ENCODE measurements at regions not wholly inside any gene's neighbourhood (a gene's known extent, or its start where the extent isn't known, plus 50 kb on each side); places are given as distances from the start of the nearest gene placed in this dataset.

DNA sequence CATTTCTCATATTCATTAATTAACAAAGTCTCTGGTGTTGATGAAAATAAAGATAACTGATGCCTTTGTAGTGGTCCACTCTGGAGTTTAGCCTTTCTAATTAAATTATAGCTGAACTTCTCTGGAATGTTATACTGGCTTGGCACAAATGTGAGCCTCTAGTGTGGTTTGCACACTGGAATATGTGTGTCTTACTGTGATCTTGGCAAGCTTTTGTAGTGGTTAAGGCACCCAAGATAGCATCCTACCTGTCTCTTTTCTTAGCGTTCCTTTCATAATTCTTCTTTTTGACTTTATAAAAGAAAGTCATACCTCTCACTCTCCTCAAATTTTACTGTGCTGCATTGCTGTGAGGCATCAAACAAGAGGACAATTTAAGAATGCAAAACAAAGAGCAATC is 107.4 kb downstream of the UTRN start:
- CTCF ChIA-PET (ENCODE audit: low intra/inter-chr PET ratio, low total read pairs) = no interaction called here
- H3K36me3 ChIP-seq (replicated peaks in 1 of 2; ENCODE audit: control insufficient read depth in 1 of 2, insufficient read depth in 2 of 2, low read length in 2 of 2) = peaks cover 10 to 21% of the 10 kb centered on the region in 2 experiments; a peak in 3 of 5 replicates
- intact Hi-C loops (cut with micrococcal nuclease; ENCODE audit: unreplicated experiment) (no loop called here), in situ Hi-C loops (cut with HindIII; ENCODE audit: extremely low pct_ligation_motif_present, low pct_unique_long_range_greater_than_20kb) (no loop called here)
- H3K79me2 ChIP-seq (ENCODE audit: insufficient read depth, low read length) = peaks cover 88% of the 10 kb centered on the region
- H2AFZ ChIP-seq (ENCODE audit: low read length) = no peak overlapping the region
- POLR2A ChIA-PET = no interaction called here
- peaks cover 71% of the 10 kb centered on the region for H4K20me1 ChIP-seq (ENCODE audit: insufficient read depth, low read length)
- peaks cover 11% of the 10 kb centered on the region; the same call in 1 of the 2 replicates for H3K9me3 ChIP-seq (ENCODE audit: low read length)
- no peak overlapping the region for H3K9ac ChIP-seq (ENCODE audit: insufficient read depth, low read depth, low read length)
- no peak overlapping the region for H3K4me2 ChIP-seq (ENCODE audit: low read depth, low read length)
- H3K27ac ChIP-seq (ENCODE audit: extremely low read length, insufficient read depth, low read length) = no peak overlapping the region
- DNase-seq (ENCODE audit: low spot score) (no peak), ATAC-seq (no peak), FAIRE-seq (no peak)
- no peaks in the 10 kb centered on the region for H3K27me3 ChIP-seq (ENCODE audit: control insufficient read depth in 1 of 2, insufficient read depth in 2 of 2, low read length in 2 of 2)
- TF ChIP-seq RNF219 (CRISPR knock-in tag; IDR thresholded peaks at IDR 0.05) (no peak), LBX2 (CRISPR knock-in tag; IDR thresholded peaks at IDR 0.05; ENCODE audit: borderline replicate concordance) (no peak), SRSF1 (optimal IDR thresholded peaks at IDR 0.05; ENCODE audit: low read depth, low read length) (no peak), GFI1 (CRISPR knock-in tag; IDR thresholded peaks at IDR 0.05; ENCODE audit: borderline replicate concordance) (no peak), SNAPC2 (CRISPR knock-in tag; IDR thresholded peaks at IDR 0.05) (no peak), FOXM1 (CRISPR knock-in tag; IDR thresholded peaks at IDR 0.05) (no peak)
- no TSS peak for BruUV-seq (replicated peaks)
- H3K4me1 ChIP-seq (ENCODE audit: insufficient read depth, low read length) = peaks cover 4% of the 10 kb centered on the region; the same call in 1 of the 2 replicates
- no peak overlapping the region for H3K4me3 ChIP-seq (replicated peaks in 1 of 3; ENCODE audit: insufficient read depth in 1 of 3, low read depth in 2 of 3, low read length in 3 of 3)
- 98% methylated on average over 1 of the region's 1 CpG for WGBS (ENCODE audit: low lambda C conversion rate)

DNA sequence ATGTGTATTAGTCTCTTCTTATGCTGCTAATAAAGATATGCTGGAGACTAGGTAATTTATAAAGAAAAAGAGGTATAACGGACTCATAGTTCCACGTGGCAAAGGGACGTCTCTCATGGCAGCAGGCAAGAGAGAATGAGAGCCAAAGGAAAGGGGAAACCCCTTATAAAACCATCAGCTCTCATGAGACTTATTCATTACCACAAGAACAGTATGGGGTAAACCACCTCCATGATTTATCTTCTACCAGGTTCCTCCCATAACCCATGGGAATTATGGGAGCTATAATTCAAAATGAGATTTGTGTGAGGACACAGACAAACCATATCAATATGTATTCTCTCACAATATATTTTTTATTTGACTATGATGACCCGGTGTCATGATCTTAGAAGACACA is 109.1 kb downstream of the UTRN start:
- Histone ChIP-seq H3K4me1 (ENCODE audit: insufficient read depth, low read length) (peaks cover 4% of the 10 kb centered on the region; the same call in 1 of the 2 replicates), H2AFZ (ENCODE audit: low read length) (no peak overlapping the region), H4K20me1 (ENCODE audit: insufficient read depth, low read length) (peaks cover 77% of the 10 kb centered on the region; the same call in 1 of the 2 replicates), H3K4me2 (ENCODE audit: low read depth, low read length) (no peak overlapping the region), H3K4me3 (replicated peaks in 1 of 3; ENCODE audit: insufficient read depth in 1 of 3, low read depth in 2 of 3, low read length in 3 of 3) (no peak overlapping the region), H3K9me3 (ENCODE audit: low read length) (peaks cover 18% of the 10 kb centered on the region), H3K27me3 (ENCODE audit: control insufficient read depth in 1 of 2, insufficient read depth in 2 of 2, low read length in 2 of 2) (no peaks in the 10 kb centered on the region), H3K36me3 (replicated peaks in 1 of 2; ENCODE audit: control insufficient read depth in 1 of 2, insufficient read depth in 2 of 2, low read length in 2 of 2) (peaks cover 9 to 32% of the 10 kb centered on the region in 2 experiments; a peak in 4 of 5 replicates), H3K79me2 (ENCODE audit: insufficient read depth, low read length) (peaks cover 90% of the 10 kb centered on the region), H3K9ac (ENCODE audit: insufficient read depth, low read depth, low read length) (no peak overlapping the region), H3K27ac (ENCODE audit: extremely low read length, insufficient read depth, low read length) (no peak overlapping the region)
- intact Hi-C loops (cut with micrococcal nuclease; ENCODE audit: unreplicated experiment) = no loop called here
- no TSS peak for BruUV-seq (replicated peaks)
- ChIA-PET POLR2A (no interaction called here), CTCF (ENCODE audit: low intra/inter-chr PET ratio, low total read pairs) (no interaction called here)
- 99% methylated on average over 4 of the region's 4 CpGs for WGBS (ENCODE audit: low lambda C conversion rate)
- in situ Hi-C loops (cut with HindIII; ENCODE audit: extremely low pct_ligation_motif_present, low pct_unique_long_range_greater_than_20kb) = no loop called here
- DNase-seq (ENCODE audit: low spot score) = no peak
- ATAC-seq = no peak
- FAIRE-seq = no peak
- TF ChIP-seq ZNF101 (CRISPR knock-in tag; IDR thresholded peaks at IDR 0.05; ENCODE audit: borderline replicate concordance, low read depth) (no peak), ZNF670 (CRISPR knock-in tag; IDR thresholded peaks at IDR 0.05; ENCODE audit: borderline replicate concordance) (no peak), RXRA (CRISPR knock-in tag; IDR thresholded peaks at IDR 0.05) (no peak), ZSCAN30 (CRISPR knock-in tag; IDR thresholded peaks at IDR 0.05) (no peak), HNF4A (CRISPR knock-in tag; IDR thresholded peaks at IDR 0.05) (no peak), ZSCAN25 (CRISPR knock-in tag; IDR thresholded peaks at IDR 0.05) (no peak), ZNF550 (CRISPR knock-in tag; IDR thresholded peaks at IDR 0.05; ENCODE audit: borderline replicate concordance) (no peak), DMAP1 (CRISPR knock-in tag; IDR thresholded peaks at IDR 0.05) (no peak)
- TF ChIP-seq, protein P1, sequence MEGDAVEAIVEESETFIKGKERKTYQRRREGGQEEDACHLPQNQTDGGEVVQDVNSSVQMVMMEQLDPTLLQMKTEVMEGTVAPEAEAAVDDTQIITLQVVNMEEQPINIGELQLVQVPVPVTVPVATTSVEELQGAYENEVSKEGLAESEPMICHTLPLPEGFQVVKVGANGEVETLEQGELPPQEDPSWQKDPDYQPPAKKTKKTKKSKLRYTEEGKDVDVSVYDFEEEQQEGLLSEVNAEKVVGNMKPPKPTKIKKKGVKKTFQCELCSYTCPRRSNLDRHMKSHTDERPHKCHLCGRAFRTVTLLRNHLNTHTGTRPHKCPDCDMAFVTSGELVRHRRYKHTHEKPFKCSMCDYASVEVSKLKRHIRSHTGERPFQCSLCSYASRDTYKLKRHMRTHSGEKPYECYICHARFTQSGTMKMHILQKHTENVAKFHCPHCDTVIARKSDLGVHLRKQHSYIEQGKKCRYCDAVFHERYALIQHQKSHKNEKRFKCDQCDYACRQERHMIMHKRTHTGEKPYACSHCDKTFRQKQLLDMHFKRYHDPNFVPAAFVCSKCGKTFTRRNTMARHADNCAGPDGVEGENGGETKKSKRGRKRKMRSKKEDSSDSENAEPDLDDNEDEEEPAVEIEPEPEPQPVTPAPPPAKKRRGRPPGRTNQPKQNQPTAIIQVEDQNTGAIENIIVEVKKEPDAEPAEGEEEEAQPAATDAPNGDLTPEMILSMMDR (CRISPR knock-in tag; IDR thresholded peaks at IDR 0.05) = no peak

Measured in HepG2 (cell line).